HG03558 (cell line): ENCODE measurements at regions not wholly inside any gene's neighbourhood (a gene's known extent, or its start where the extent isn't known, plus 50 kb on each side); places are given as distances from the start of the nearest gene placed in this dataset.

ENCODE experiments used
- ATAC-seq: cut with Tn5 transposase; IDR thresholded peaks from one replicate; pipeline ENCODE4 v1.9.1; 2021; ENCODE audit warnings: moderate number of reproducible peaks; ENCODE audit not compliant: unreplicated experiment; ENCODE audit errors: extremely low read depth

DNA sequence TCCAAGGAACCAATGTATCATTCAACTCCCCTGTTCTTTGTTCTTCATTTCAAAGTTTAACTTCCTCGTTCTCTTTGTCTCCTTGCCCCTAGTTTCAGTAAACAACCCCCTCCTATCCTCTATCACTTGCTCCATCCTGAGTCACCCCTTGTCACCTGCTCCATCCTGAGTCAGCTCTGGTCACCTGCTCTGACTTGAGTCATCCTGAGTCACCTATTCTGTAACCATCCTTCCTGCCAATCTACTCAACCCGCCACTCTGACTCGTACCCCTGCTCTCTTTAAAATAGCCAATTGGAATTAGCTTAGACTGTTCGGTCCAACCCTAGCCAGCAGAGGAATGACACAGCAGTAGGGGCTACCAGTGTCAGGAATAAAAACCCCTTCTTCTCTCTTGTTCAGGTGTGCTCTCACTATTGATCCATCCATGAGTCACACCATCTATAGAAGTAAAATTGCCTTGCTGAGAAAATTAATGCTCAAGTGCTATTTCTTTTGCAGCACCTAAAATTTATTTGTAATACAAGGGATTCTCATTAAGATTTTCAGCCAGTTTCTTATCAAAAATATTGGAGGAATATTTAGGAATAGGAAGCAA, 326.8 kb downstream of the AKAIN1 start:
- ATAC-seq = no peak

DNA sequence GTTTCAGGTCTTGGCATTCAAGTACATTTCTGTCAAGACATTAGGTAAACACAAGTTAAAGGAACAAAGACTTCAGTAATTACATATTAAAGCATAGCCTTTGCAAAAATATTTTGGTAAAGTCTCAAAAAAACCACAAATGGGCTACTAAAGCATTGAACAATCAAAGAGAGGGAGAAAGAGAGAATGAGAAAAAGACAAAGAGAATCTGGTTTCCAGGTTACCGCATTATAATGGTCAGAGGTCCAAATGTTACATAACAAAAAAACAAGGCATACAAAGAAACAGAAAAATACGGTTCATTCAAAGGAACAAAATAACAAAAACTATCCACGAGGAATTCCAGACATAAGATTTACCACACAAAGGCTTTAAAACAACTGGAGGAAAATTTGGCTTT, 327.9 kb downstream of the AKAIN1 start:
- no peak for ATAC-seq

DNA sequence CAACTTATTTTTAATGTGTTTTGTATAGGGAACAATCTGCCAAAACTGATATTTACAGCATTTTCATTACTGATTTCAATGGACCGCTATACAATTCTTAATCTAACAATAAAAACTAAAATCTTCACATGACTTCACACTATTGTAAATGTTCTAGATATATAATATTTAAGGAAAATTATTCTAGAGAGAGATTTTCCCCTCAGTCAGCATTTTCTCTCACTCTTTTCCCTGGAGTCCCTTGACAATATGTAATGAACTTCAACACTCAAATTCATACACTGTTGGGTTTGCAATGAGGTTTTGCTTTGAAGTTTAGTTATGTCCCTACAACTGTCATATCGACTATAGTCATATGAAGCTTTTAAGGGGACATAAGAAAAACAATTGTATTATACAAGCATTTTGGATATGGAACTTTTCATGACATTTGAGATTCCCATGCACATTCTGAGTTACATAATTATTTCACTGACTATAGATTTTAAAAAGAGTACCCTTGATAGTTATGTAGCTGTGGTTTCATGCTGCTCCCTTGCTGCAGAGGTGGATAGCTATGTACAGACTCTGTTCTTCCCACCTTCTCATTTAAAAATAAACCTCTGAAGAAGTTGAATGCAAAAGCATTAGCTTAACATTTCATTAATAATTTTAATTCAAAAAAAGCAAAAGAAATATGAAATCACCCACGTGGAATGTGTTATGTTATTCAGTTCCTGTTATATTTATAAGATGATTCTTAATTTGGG, 338.5 kb downstream of the AKAIN1 start:
- ATAC-seq = no peak

DNA sequence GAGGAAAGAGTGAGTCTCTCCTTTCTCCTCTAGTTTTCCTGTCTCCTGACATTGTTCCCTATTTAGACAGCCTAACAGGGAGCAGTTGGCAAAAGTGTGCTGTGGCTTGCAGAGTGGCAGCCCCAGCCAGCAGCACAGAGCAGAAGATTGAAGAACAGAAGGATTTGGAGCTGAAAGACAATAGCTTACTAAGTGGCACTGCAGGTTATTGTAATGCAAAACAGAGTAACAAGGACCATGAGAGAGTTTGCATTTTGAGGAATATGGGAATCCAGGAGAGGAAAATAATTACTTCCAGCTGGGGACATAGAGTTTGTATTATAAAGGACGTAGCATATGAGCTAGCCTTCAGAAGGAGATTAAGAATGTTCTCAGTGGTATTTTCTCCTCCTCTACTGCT, 342.4 kb downstream of the AKAIN1 start:
- no peak for ATAC-seq

DNA sequence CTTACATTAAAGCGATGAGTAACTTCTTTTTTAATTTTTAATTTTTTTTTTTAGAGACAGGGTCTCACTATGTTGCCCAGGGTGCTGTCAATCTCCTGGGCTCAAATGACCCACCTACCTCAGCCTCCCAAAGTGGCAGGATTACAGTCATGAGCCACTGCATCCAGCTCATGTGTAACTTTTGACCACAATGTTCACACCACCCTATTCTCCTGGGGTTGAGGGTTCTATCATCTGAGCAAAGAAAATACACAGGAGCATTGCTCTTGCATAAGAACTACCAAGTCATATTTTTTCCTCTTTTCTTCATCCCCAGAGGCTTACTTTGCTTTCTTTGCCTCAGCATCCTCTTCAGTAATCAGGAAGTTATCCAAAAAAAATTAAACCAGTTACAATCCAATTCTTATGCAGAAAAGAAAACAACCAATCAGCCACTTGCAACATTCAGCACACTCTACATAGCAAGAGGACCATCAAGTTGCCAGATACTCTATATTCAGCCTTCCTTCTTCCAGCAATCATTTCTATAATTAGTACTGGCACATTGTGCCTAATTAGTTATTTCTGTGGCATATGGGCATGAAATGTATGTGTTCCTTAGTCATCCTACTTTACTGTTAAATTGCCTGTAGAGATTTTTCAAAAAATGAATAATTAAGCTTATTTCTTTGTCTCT, 345.6 kb downstream of the AKAIN1 start:
- ATAC-seq = no peak

DNA sequence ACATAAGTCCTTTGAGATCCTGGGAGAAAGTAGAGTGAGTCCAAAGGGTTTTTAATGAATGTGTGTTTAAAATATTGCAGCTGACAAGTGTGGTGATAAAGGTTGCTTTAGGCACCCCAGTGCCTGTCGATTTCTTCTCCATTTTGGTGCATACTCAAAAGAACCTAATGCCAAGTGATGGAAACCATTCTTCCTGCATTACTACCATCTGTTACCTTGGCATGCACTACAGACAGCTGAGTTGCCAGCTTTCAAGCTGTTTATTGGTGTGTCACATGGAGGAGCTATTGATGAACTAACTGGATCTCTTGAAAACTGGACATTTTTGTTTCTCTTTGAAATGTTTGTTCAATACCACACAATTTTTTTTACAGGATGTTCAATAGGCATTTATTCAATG, 350.0 kb downstream of the AKAIN1 start:
- no peak for ATAC-seq

DNA sequence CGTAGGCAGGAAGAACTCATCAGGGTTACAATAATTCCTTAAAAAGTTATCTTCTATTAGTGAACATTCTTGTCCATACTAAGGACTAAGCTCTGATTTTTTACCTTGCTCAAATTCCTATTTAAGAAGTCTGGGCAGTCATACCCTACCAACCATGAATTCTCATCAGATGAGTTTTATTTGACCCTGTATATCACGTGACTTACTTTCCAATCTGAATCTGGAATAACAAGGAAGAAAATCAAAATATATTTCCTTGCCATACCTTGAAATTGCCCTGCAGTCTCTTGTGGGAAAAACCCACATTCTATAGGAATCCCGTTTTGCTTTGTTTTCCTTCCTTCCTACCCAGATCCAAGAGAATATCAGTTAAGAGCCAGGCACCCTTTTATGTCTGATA, 352.7 kb downstream of the AKAIN1 start:
- no peak for ATAC-seq

DNA sequence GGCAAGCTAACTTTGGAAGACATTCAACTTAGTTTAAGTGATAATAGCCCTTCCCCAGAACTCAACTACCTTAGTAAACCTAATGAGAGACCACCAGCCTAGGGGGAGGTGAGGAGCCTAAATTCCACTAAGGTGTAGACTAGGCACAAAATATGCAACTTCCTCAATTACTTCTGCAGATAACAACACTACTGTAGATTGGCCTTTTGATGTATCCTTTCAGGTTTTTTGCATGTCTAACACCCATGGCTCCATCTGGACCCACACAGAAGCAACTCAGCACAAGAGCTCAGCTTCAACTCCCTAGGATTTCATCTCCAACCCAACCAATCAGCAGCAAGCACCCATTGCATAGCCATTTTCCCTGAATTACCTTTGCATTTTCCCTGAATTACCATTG, 353.3 kb downstream of the AKAIN1 start:
- no peak for ATAC-seq

DNA sequence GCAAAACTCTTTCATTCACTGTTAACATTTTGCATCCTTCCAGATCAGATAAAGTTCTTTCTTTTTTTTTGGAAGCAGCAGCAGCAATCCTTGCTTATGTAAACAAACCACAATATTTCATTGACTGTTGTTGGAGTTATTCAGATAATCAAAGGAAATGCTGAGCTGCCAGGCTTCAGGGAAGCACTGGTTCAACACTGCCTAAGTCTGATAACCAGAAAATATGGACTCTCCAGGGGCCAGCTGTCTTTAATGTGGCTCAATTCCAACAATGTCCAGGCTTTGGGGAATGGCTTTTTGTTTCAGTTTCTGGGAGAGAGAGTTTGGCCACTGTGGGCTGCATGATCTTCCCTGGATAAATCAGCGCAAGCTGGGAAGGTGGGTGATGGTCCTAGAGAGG, 354.3 kb downstream of the AKAIN1 start:
- ATAC-seq = no peak

DNA sequence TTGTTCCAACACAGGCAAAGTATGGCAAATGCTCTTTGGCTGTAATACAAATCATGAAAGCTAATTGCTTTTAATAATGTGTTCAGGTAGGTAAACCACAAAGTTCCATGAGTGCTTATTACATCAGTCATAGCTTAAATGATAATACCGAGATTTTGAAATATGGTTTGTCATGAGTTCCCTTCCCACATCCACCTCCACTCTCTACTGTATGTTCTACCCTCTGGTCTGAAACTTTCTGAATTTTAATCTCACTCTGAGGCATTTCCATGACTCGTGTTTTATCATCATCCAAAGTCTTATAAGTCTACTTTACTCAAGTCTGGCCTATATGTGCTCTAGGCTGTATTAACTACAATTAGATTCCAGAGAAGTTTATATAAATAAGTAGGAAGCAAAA, 354.8 kb downstream of the AKAIN1 start:
- ATAC-seq = no peak

DNA sequence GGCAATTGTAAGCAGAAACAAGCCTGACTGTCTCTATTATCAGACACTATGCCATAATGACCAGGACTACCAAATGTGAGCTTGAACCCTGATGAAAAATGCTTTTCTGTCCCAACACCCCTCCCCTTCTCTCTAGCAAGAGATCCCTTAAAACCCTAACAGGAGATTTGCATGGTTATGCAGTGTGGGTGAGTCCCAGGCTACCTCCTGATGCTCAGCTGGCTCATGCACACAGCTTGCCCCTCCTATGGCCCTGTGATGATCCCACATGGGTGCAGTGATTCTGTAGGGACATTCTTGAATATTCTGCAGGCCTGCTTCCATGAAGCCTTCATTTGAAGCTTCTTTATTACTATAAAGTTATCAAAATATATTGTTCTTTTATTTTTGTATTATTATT, 357.4 kb downstream of the AKAIN1 start:
- ATAC-seq = no peak

DNA sequence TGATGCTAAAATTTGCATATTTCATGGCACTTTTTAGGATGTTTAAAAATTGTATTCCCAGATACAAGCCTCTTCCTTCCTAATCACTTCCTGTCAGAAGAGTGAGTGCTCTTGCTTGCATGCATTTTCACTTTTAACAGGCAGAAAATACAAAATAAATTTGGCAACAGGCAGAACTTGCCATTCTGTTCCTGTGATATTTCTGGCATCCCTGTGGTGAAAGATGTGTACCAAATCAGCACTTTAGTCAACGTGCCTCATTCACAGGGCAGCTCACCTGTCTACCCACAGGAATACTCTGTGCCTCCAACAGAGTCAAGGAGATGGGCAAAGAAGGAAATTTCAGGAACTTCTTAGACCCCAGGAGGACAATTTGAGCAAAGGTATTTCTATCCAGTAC, 360.9 kb downstream of the AKAIN1 start:
- no peak for ATAC-seq

DNA sequence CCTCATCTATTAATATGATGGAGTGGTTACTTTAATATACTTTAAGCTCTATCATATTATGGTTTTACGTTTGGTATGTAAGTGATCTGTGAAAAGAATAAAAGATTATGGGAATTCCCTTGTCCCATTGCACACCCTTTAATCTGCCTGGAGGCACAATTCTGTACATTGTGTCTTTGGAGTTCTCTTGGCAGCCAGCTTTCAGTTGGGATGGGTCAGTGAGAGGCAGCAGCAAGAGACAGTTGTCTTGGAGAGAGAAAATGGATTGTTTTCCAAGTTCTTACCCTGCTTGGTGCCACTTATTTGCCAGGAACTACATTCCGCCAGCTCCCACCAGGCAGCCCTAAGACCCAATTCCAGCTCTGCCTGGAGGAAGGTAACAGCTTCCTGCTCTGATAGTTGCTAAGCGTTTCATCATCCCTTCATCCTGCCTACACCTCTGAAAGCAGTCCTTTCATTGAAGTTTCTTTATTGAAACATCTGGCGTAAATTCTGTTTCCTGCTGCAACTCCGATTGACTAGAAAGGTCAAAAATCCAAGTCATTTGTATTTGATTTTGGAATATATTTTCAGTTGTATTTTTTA, 365.2 kb downstream of the AKAIN1 start:
- no peak for ATAC-seq

DNA sequence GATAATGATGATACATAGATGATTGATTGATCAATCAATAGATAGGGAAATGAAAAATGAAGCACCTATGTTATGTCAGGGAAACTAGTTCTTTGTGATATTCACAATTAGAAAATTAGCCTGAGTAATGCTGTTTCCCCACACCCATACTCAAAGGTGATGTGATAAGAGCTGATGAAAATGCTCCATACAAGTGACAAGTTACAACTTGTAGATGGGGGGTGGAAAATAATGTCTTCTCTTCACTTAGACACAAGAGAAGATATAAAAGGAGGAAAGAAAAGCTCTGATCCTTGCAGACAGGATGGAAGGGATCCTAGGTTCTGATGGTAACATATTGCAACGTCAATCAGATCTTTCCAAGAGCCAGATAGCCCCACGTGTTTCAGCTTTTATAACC, 365.9 kb downstream of the AKAIN1 start:
- no peak for ATAC-seq

DNA sequence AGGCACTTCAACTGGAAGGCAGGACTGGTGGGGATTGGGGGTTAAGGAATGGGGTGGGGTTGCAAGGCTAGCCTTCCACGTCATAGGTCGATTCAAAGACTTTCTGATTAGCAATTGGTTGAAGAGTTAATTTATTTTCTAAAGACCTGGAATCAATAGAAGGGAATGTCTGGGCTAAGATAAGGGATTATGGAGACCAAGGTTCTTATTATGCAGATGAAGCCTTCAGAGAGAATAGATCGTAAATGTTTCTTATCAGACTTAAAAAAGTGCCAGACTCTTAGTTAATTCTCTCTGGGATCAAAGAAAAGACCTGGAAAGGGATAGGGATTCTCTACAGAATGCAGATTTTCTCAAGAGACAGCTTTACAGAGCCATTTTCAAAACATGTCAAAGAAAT, 368.0 kb upstream of the DLGAP1 start:
- no peak for ATAC-seq

DNA sequence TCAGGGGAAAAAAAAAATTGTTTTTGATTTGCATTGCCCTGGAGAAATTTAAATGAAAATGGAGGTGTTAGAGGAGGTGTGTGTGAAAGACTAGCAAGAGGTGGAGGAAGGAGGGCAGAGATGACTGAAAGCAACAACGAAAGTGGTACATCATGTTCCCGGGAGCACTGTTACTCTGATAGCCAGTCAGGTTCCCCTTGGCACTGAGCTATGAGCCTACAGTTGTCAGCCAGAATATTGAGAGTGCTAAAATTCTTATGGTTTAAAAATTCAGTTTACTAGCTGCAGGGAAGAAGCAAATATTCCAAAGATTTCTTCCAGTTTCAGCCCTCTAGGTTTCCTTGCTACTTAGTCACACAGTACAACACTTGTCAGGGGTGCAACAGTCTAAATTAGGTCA, 366.7 kb upstream of the DLGAP1 start:
- ATAC-seq = no peak

DNA sequence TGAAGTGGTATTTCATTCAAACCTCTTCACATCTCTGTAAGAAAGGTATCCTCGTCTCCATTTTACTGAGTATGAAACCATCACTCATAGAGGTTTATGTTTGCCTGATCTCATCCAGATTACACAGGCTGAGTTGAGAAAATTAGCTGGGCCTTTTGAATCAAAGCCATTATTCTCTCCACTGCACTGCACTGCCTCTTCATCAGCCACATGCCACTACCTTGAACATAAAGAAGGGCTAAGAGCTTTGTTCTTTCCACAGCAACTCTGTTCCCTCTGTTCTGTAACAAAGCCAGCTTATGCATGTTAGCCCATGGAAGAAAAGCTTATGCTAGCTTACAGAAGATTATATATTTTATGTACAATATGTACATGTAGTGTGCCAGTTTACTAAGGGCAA, 362.6 kb upstream of the DLGAP1 start:
- ATAC-seq = no peak

DNA sequence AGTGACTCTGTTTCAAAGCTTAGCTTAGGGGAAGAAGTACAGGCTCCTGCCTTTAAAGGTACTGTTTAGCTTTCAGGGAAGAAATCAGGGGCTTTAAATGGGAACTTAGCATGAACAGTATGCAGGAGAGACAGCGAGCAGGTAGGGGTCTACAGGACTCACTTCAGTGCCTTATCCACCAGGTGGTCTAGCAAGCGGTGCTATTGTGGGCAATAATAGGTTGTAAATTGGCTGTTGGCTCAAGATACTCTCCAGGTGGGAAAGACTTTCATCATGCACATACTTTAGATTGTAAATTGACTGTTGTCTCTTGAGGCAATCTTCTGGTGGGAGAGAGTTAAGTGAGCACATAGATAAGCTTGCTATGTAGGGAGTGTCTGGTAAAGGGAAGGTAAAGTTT, 358.6 kb upstream of the DLGAP1 start:
- no peak for ATAC-seq

DNA sequence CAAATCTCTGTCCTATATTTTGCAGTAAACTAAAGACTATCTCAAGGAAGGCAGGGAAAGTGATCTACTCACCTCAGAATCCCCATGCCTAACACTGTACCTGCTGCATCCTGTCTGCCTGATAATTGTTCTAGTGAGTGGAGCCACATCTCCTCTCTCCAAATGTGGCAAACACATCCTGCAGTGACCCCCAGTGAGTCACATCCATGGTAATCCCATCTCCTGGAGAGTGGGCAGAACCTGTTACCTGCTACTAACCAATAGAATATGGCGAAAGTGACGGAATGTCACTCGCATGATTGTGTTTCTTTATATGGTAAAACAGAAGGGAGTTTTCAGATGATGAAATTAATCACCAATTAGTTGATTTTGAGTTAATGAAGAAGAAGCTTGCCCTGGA, 353.8 kb upstream of the DLGAP1 start:
- no peak for ATAC-seq

DNA sequence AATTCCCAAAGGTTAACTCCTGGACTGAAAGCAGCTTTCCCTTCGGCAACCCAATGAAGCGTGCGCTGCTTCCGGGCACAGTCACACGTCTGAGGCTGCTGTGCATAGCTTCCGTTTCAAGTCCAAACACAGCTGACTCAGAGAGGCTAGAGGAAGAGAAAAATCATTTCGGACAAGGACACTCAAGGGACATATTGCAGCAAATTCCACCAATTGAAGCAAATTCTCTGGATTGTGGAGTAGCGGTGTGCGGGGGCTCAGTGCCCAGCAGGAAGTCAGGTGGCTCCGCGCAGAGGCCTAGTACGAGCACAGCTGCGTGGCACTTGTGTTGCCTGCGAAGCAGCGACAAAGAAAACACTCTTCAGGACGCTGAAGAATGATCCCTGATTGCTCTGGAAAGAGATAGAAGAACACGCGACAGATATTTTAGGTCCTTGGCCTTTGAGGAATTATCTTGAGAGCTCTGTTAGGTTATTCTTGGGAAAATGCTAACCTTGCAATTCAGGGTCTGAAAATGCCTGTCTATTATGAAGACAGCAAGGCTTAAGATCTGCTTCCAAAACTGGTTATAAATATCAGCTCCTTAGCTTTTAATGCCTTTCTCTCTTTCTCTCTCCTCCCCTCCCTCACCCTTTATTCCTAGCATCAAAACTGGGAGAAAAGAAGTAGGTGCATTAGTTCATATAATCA, 352.6 kb upstream of the DLGAP1 start:
- no peak for ATAC-seq

DNA sequence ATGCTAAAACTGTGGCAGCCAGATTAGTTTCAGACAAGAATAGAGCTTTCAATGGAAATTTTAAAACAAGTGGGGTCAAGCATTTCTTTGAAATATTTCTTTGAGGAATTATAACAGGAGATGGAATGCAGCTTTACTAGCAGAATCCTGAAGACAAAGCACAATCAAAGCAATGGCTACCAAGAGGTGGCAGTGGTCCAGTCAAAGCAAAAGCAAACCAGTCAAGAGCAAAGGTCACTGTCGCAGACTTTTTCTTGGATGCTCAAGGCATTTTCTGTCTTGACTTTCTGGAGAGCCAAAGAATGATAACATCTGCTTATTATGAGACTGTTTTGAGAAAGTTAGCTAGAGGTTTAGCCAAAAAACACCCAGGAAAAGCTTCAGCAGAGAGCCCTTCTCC, 351.2 kb upstream of the DLGAP1 start:
- no peak for ATAC-seq
